ENCODE measurements at regions not wholly inside any gene's neighbourhood (a gene's known extent, or its start where the extent isn't known, plus 50 kb on each side); places are given as distances from the start of the nearest gene placed in this dataset.

DNA sequence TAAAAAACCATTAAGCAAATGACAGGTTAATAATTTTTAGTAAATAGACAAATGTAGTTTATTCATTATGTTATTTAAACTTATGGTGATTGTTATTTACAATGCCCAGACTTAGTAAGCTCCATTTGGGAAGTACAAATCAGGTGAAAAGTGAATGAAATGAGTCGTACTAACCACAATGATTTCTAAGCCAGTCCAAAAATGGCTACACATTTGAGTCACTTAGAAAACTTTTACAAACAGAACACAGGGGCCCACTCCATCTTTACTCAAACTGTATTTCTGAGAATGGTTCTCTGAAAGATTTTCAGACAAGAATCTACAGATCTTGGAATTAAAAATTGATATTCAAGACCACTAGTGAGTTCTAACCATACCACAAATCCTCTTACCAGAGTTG, 653.3 kb upstream of the MIS18BP1 start:
- Mint-ChIP-seq H3K36me3 (ENCODE audit: unreplicated experiment) (no peaks in the 10 kb centered on the region), H3K27me3 (ENCODE audit: unreplicated experiment) (no peaks in the 10 kb centered on the region), H3K4me3 (ENCODE audit: unreplicated experiment) (no peak overlapping the region), H3K9me3 (ENCODE audit: unreplicated experiment) (no peaks in the 10 kb centered on the region), H3K4me1 (ENCODE audit: low read depth, unreplicated experiment) (no peaks in the 10 kb centered on the region), H3K27ac (ENCODE audit: unreplicated experiment) (no peak overlapping the region)
- TF ChIP-seq, protein P1, sequence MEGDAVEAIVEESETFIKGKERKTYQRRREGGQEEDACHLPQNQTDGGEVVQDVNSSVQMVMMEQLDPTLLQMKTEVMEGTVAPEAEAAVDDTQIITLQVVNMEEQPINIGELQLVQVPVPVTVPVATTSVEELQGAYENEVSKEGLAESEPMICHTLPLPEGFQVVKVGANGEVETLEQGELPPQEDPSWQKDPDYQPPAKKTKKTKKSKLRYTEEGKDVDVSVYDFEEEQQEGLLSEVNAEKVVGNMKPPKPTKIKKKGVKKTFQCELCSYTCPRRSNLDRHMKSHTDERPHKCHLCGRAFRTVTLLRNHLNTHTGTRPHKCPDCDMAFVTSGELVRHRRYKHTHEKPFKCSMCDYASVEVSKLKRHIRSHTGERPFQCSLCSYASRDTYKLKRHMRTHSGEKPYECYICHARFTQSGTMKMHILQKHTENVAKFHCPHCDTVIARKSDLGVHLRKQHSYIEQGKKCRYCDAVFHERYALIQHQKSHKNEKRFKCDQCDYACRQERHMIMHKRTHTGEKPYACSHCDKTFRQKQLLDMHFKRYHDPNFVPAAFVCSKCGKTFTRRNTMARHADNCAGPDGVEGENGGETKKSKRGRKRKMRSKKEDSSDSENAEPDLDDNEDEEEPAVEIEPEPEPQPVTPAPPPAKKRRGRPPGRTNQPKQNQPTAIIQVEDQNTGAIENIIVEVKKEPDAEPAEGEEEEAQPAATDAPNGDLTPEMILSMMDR (IDR thresholded peaks at IDR 0.05; ENCODE audit: partially characterized antibody, unreplicated experiment): no peak
- DNase-seq: no peak

DNA sequence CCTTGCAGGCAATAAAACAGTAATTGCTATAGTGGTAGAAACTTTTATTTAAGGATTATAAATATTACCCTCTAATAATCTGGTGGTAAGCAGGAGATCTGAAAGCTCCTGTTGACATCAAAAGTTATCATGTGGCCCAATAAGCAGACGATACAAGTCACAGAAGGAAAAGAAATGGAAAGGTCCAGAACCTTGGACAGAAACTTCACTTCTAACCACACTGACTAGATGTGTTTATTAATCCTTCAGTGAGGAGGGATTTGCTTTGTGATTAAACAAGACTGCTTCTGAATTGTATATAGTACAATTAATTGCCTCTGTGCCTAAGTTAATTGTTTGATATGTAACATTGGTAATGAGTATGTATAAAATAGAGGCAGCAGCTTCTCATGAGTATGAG, 652.7 kb upstream of the MIS18BP1 start:
- TF ChIP-seq, protein P1 (IDR thresholded peaks at IDR 0.05; ENCODE audit: partially characterized antibody, unreplicated experiment): no peak
- Mint-ChIP-seq H3K36me3 (ENCODE audit: unreplicated experiment) (no peaks in the 10 kb centered on the region), H3K27ac (ENCODE audit: unreplicated experiment) (no peak overlapping the region), H3K4me3 (ENCODE audit: unreplicated experiment) (no peak overlapping the region), H3K27me3 (ENCODE audit: unreplicated experiment) (no peaks in the 10 kb centered on the region), H3K4me1 (ENCODE audit: low read depth, unreplicated experiment) (no peaks in the 10 kb centered on the region), H3K9me3 (ENCODE audit: unreplicated experiment) (no peaks in the 10 kb centered on the region)
- no peak for DNase-seq

DNA sequence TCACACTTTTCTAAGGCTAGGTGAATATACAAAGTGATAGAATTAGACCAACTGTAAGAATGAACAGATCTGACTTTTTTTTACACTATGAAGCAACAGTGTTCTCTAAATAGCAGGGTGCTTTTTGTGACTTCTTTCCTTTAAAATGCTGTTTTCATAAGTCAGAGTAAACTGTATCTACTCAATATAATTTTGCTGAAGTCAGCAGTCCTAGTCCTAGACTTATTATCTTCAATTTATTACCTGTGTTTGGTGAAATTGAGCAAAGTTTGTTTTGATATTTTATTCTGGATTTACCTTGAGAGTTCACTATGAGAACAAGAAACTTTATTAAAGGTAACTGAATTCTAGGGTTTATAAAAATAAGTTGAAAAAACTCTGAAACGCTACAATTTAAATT, 651.3 kb upstream of the MIS18BP1 start:
- DNase-seq: no peak
- no peaks in the 10 kb centered on the region for H3K27me3 Mint-ChIP-seq (ENCODE audit: unreplicated experiment)
- no peak overlapping the region for H3K4me3 Mint-ChIP-seq (ENCODE audit: unreplicated experiment)
- no peaks in the 10 kb centered on the region for H3K9me3 Mint-ChIP-seq (ENCODE audit: unreplicated experiment)
- no peak overlapping the region for H3K27ac Mint-ChIP-seq (ENCODE audit: unreplicated experiment)
- H3K4me1 Mint-ChIP-seq (ENCODE audit: low read depth, unreplicated experiment): no peaks in the 10 kb centered on the region
- TF ChIP-seq, protein P1 (IDR thresholded peaks at IDR 0.05; ENCODE audit: partially characterized antibody, unreplicated experiment): no peak
- H3K36me3 Mint-ChIP-seq (ENCODE audit: unreplicated experiment): no peaks in the 10 kb centered on the region

DNA sequence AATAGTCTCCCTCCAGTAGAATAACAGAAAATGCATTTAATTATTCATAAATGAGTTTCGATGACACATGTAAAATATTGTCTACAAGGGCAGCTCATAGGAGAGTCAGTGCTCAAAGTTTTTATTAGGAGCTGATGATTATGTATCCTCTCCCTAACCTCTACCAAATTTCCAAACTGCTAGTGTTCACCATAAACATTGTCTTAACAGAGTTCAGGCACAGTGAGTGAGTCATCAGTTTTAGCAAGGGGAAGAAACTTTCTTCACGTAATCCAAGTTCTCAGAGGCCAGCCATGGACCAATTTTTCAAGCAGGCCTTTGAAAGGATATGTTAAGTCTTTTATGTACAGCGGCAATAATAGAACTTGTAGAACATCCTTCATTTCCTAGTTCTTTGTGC, 649.2 kb upstream of the MIS18BP1 start:
- Mint-ChIP-seq H3K27me3 (ENCODE audit: unreplicated experiment) (no peaks in the 10 kb centered on the region), H3K4me3 (ENCODE audit: unreplicated experiment) (no peak overlapping the region), H3K4me1 (ENCODE audit: low read depth, unreplicated experiment) (no peaks in the 10 kb centered on the region), H3K36me3 (ENCODE audit: unreplicated experiment) (no peaks in the 10 kb centered on the region), H3K27ac (ENCODE audit: unreplicated experiment) (no peak overlapping the region), H3K9me3 (ENCODE audit: unreplicated experiment) (no peaks in the 10 kb centered on the region)
- TF ChIP-seq, protein P1 (IDR thresholded peaks at IDR 0.05; ENCODE audit: partially characterized antibody, unreplicated experiment): no peak
- DNase-seq: no peak

DNA sequence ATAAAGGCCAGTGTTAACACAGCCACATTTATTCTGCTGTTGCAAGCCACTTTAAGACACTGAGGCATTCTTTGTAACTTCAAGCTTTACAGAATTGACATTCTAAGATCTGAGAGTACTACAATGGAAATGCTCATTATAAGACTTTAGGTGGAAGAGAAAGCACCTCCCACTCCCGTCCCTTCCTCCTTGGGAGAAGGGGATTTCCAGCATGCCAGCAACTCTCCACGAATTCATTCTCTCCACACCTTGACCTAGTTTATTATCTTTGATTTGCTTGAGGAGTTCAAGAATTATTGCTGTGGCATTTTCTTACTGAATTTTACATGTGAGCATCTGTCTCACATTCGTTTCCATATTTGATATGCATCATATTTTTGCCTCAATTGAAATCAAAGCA, 644.4 kb upstream of the MIS18BP1 start:
- H3K27ac Mint-ChIP-seq (ENCODE audit: unreplicated experiment): no peak overlapping the region
- no peaks in the 10 kb centered on the region for H3K36me3 Mint-ChIP-seq (ENCODE audit: unreplicated experiment)
- H3K4me1 Mint-ChIP-seq (ENCODE audit: low read depth, unreplicated experiment): no peaks in the 10 kb centered on the region
- DNase-seq: no peak
- TF ChIP-seq, protein P1 (IDR thresholded peaks at IDR 0.05; ENCODE audit: partially characterized antibody, unreplicated experiment): no peak
- H3K27me3 Mint-ChIP-seq (ENCODE audit: unreplicated experiment): no peaks in the 10 kb centered on the region
- no peak overlapping the region for H3K4me3 Mint-ChIP-seq (ENCODE audit: unreplicated experiment)
- no peaks in the 10 kb centered on the region for H3K9me3 Mint-ChIP-seq (ENCODE audit: unreplicated experiment)
